ENCODE measurements at regions not wholly inside any gene's neighbourhood (a gene's known extent, or its start where the extent isn't known, plus 50 kb on each side); places are given as distances from the start of the nearest gene placed in this dataset. TPM values are rescaled to one million over a fixed set of nuclear protein-coding genes. Genes with fewer than 3 reads are reported as not detected.

DNA sequence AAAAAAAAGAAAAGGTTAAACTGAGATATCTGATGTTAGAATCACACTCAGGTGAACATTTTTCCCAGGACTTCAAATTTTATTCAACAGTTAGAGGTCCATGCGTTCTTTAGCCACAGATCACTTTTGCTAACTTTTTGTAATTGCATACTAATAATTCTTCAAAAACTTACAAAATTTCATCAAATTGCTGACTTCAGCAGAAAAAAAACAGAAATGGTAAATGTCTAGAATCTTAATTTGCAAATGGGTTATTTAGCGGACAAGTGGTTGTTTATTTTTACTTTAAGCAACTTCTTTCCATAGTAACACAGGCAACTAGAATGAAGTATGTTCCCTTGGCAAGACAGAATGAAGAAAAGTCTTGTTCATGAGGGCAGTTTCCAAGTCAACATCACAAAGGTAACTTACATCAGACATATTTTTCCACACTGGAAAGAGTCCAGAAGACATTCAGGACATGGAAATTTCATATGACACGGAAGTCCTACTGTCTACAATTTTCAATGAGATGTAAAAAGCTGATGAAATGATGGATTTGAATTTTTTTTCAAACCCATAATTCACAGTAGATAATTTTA lies 62.5 kb upstream of the SOX5 start:
- Histone ChIP-seq H3K4me2 (ENCODE audit: low read length) (no peak overlapping the region), H3K36me3 (ENCODE audit: low read depth, low read length) (no peaks in the 10 kb centered on the region), H3K9me2 (replicated peaks; ENCODE audit: low read length) (no peaks in the 10 kb centered on the region), H3K79me2 (ENCODE audit: low read length) (no peaks in the 10 kb centered on the region), H3K9me3 (ENCODE audit: low read length) (no peaks in the 10 kb centered on the region), H2AFZ (ENCODE audit: low read length) (no peak overlapping the region), H3K9ac (ENCODE audit: low read length) (no peak overlapping the region), H3K4me3 (ENCODE audit: low read length) (no peak overlapping the region), H3K27me3 (ENCODE audit: low read length) (peaks cover 4% of the 10 kb centered on the region), H3F3A (ENCODE audit: low read length, unreplicated experiment) (no peaks in the 10 kb centered on the region), H3K27ac (ENCODE audit: low read length) (no peak overlapping the region), H4K20me1 (ENCODE audit: low read length) (no peaks in the 10 kb centered on the region), H3K4me1 (ENCODE audit: insufficient read depth, low read length) (no peaks in the 10 kb centered on the region)
- ChIA-PET CTCF (no interaction called here), POLR2A (ENCODE audit: unreplicated experiment) (no interaction called here)
- ATAC-seq (no peak), DNase-seq (no peak)
- no TSS peak for BruUV-seq (replicated peaks)
- TF ChIP-seq EZH2phosphoT487 (IDR thresholded peaks at IDR 0.05; ENCODE audit: borderline replicate concordance, low read length) (no peak), EZH2 (IDR thresholded peaks at IDR 0.05; ENCODE audit: low read length, unreplicated experiment) (no peak)
- TF ChIP-seq, protein P1, sequence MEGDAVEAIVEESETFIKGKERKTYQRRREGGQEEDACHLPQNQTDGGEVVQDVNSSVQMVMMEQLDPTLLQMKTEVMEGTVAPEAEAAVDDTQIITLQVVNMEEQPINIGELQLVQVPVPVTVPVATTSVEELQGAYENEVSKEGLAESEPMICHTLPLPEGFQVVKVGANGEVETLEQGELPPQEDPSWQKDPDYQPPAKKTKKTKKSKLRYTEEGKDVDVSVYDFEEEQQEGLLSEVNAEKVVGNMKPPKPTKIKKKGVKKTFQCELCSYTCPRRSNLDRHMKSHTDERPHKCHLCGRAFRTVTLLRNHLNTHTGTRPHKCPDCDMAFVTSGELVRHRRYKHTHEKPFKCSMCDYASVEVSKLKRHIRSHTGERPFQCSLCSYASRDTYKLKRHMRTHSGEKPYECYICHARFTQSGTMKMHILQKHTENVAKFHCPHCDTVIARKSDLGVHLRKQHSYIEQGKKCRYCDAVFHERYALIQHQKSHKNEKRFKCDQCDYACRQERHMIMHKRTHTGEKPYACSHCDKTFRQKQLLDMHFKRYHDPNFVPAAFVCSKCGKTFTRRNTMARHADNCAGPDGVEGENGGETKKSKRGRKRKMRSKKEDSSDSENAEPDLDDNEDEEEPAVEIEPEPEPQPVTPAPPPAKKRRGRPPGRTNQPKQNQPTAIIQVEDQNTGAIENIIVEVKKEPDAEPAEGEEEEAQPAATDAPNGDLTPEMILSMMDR (conservative IDR thresholded peaks at IDR 0.05; ENCODE audit: low read depth, low read length): no peak
- intact Hi-C loops (cut with micrococcal nuclease): no loop called here

DNA sequence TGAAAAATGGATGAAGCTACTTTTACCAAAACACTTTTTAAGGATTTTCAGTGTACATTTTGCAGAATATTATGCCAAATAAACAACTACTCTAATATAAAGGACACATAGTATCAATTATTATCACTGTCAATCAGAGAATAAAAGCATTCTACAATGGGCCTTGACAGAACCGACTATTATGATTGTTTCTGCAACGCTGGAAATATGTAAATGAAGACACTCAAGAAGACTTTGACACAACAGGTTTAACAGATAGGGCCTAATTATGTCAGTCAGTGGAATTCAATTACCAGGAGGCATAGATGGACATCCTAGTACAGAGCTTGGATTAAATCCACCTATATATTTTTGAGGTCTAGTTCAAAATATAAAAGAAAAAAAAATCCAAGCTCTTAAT lies 58.7 kb upstream of the SOX5 start:
- intact Hi-C loops (cut with micrococcal nuclease): no loop called here
- DNase-seq (no peak), ATAC-seq (no peak)
- Histone ChIP-seq H3K27me3 (ENCODE audit: low read length) (no peaks in the 10 kb centered on the region), H3K36me3 (ENCODE audit: low read depth, low read length) (no peaks in the 10 kb centered on the region), H3K79me2 (ENCODE audit: low read length) (no peaks in the 10 kb centered on the region), H3K9me2 (replicated peaks; ENCODE audit: low read length) (no peaks in the 10 kb centered on the region), H3K27ac (ENCODE audit: low read length) (no peak overlapping the region), H3K9ac (ENCODE audit: low read length) (no peak overlapping the region), H3K4me1 (ENCODE audit: insufficient read depth, low read length) (no peaks in the 10 kb centered on the region), H2AFZ (ENCODE audit: low read length) (no peak overlapping the region), H4K20me1 (ENCODE audit: low read length) (no peaks in the 10 kb centered on the region), H3K9me3 (ENCODE audit: low read length) (no peaks in the 10 kb centered on the region), H3K4me2 (ENCODE audit: low read length) (no peak overlapping the region), H3F3A (ENCODE audit: low read length, unreplicated experiment) (no peaks in the 10 kb centered on the region), H3K4me3 (ENCODE audit: low read length) (no peak overlapping the region)
- CTCF ChIA-PET: no interaction called here
- BruUV-seq (replicated peaks): no TSS peak
- TF ChIP-seq EZH2phosphoT487 (IDR thresholded peaks at IDR 0.05; ENCODE audit: borderline replicate concordance, low read length) (no peak), EZH2 (IDR thresholded peaks at IDR 0.05; ENCODE audit: low read length, unreplicated experiment) (no peak)
- TF ChIP-seq, protein P1 (conservative IDR thresholded peaks at IDR 0.05; ENCODE audit: low read depth, low read length): no peak
- POLR2A ChIA-PET (ENCODE audit: unreplicated experiment): no interaction called here

Small RNA genes in the stretch of these regions (microRNA-seq; reads per million reads assigned to microRNA genes)
- not detected for gene MIR920 (ENCODE audit: unreplicated experiment)

Measured in PC-3 (cell line).